Ishikawa (cell line): ENCODE measurements at regions not wholly inside any gene's neighbourhood (a gene's known extent, or its start where the extent isn't known, plus 50 kb on each side); places are given as distances from the start of the nearest gene placed in this dataset.

ENCODE experiments used
- CEBPB ChIP-seq: IDR thresholded peaks from 2 replicates; pipeline ENCODE4 v1.6.1; 2012
- CREB1 ChIP-seq: IDR thresholded peaks from 2 replicates; pipeline ENCODE4 v1.6.1; 2012; ENCODE audit warnings: low read depth
- EGR1 ChIP-seq: IDR thresholded peaks from 2 replicates; pipeline ENCODE4 v1.6.1; 2012
- EP300 ChIP-seq: IDR thresholded peaks from 2 replicates; pipeline ENCODE4 v1.6.1; 2012; ENCODE audit warnings: borderline replicate concordance
- FOXM1 ChIP-seq: IDR thresholded peaks from 2 replicates; pipeline ENCODE4 v1.6.1; 2012; ENCODE audit warnings: low read depth, borderline replicate concordance
- MAX ChIP-seq: IDR thresholded peaks from 2 replicates; pipeline ENCODE4 v1.6.1; 2012
- RAD21 ChIP-seq: IDR thresholded peaks from 2 replicates; pipeline ENCODE4 v1.6.1; 2012; ENCODE audit warnings: low read depth
- TCF12 ChIP-seq: IDR thresholded peaks from 2 replicates; pipeline ENCODE4 v1.6.1; 2012; ENCODE audit warnings: low read depth

DNA sequence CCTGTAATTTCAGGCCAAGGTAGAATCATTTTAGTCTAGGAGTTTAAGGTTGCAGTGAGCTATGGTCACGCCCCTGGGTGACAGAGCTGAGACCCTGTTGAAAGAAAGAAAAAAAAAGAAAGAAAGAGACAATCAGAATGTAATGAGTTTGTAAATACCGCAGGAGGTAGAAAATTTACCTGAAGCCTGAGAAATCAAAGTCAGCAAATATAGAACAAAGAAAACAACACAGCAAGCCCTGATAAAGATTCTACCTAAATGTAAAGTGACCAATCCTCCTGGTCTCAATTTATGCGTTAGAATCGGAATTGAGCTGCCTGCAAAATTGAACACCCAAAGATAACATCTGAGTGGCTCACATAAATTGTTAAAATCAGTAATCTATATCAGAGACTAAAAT lies 146.5 kb upstream of the ZNF184 start:
- TF ChIP-seq TCF12 (no peak), CEBPB (no peak), FOXM1 (no peak), EP300 (no peak), CREB1 (no peak), RAD21 (no peak), MAX (no peak), EGR1 (no peak)
